Aorta (tissue), 5 donors: ENCODE measurements at regions not wholly inside any gene's neighbourhood (a gene's known extent, or its start where the extent isn't known, plus 50 kb on each side); places are given as distances from the start of the nearest gene placed in this dataset.

Experiments used
- ATAC-seq: fragments of 200-7000 bp; cut with Tn5 transposase; one replicate; pipeline ENCODE4 v1.9.1; 2022; ENCODE audit warnings: moderate library complexity; ENCODE audit not compliant: low FRiP score
- DNase-seq, 2 donors: peaks; one replicate each; pipeline ENCODE4 v3.0.0-alpha.2; 2020
- H3K27ac ChIP-seq, 2 donors: one replicate each; pipeline ENCODE4 v1.5.1; 2013; ENCODE audit warnings: low read length in 2 of 2, mild to moderate bottlenecking in 2 of 2, moderate library complexity in 2 of 2, control low read depth in 1 of 2, inconsistent platforms in 1 of 2, low read depth in 1 of 2
- H3K27me3 ChIP-seq, 2 donors: one replicate each; pipeline ENCODE4 v1.6.1; 2013; ENCODE audit warnings: control low read depth in 1 of 2, low read length in 1 of 2, mild to moderate bottlenecking in 1 of 2, moderate library complexity in 1 of 2; ENCODE audit not compliant: insufficient read depth in 2 of 2, control insufficient read depth in 1 of 2
- H3K36me3 ChIP-seq, 2 donors: one replicate each; pipeline ENCODE4 v1.6.1; 2013; ENCODE audit warnings: control low read depth in 1 of 2, low read length in 1 of 2, mild to moderate bottlenecking in 1 of 2; ENCODE audit not compliant: insufficient read depth in 2 of 2, control insufficient read depth in 1 of 2
- H3K4me1 ChIP-seq, 2 donors: one replicate each; pipeline ENCODE4 v1.6.1; 2013; ENCODE audit warnings: low read length in 2 of 2, control low read depth in 1 of 2, mild to moderate bottlenecking in 1 of 2, moderate library complexity in 1 of 2; ENCODE audit not compliant: insufficient read depth in 2 of 2, control insufficient read depth in 1 of 2
- H3K4me3 ChIP-seq, 2 donors: one replicate each; pipeline ENCODE4 v1.5.1; 2013; ENCODE audit warnings: low read length in 2 of 2, control low read depth in 1 of 2, mild to moderate bottlenecking in 1 of 2
- H3K9me3 ChIP-seq: one replicate; pipeline ENCODE4 v1.6.1; 2013; ENCODE audit warnings: mild to moderate bottlenecking, low read length; ENCODE audit not compliant: control insufficient read depth
- whole genome bisulfite sequencing, 2 donors: extraction: QIAGEN DNeasy Blood & Tissue Kit; methylation state at CpG; one replicate each; pipeline ENCODE4 v1.1.7; 2013; 5-methylcytosine and 5-hydroxymethylcytosine counted together
- intact Hi-C, 2 donors: fragments of 100-400 bp; cut with DNase I; formaldehyde crosslinking; loops; one replicate each; pipeline versions ENCODE4 v1.14.2 to v1.15.0; 2022
- donor health status: healthy with polysubstance abuse.
- donor health status: Bipolar disorder and iron deficiency.
- donor health status: DM: no; HTN: no; CAD: no.
- donor health status: DM: no; HTN: no; CAD: no.
- donor health status: DM: yes; HTN: yes; CAD: no.

DNA sequence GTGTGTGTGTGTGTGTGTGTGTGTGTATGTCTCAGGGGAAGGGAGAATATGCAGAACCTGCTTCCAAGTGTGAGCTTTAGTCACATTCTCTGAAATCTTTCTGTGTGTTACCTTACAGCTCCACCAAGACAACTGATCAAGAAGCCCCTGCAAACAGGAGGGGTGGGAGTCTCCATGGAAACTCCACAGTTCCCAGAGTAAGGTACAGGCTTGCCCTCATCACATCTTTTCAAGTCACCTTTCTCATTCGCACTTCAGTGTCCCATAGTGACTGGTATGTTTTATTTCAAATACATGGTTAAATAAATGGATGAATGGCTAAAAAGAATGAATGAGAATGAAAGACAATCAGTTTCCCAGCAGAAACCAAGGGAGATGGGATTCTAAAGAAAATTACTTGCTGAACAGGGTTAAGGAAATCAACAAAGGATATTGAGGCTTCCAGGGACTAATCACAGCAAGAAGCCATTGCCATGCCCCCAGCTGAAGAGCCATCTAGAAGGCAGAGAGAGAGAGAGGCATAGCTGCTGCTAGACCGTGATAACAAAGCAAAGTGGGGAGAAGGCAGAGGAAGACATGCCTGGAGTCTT lies 987.2 kb upstream of the CELF4 start:
- no peaks in the 10 kb centered on the region for H3K4me1 ChIP-seq
- ATAC-seq (no peak), DNase-seq (no peak)
- no peak overlapping the region for H3K4me3 ChIP-seq
- WGBS, 2 donors: 85 to 89% methylated on average over 2 of the region's 2 CpGs
- H3K9me3 ChIP-seq: no peaks in the 10 kb centered on the region
- no peaks in the 10 kb centered on the region for H3K36me3 ChIP-seq
- no peaks in the 10 kb centered on the region for H3K27me3 ChIP-seq
- H3K27ac ChIP-seq: no peak overlapping the region
- intact Hi-C loops: no loop called here

DNA sequence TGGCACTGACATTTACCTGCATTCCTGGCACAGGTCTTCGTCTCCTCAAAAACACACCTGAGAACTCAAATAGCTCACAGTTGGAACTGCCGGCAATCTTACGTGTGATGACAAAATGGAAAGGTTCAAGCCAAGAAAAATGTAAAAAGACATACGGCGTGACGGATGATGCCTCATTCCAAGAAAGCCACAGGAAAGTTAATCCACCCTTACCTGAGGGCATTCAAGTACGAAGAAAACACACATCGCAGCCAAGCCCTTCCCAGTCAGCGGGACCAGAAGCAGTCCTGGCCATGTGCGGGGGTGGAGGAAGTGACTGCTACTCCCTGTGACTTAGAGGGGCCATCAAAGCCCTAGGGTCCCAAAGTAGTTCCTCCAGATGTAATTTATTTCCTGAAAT lies 986.3 kb upstream of the CELF4 start:
- Histone ChIP-seq H3K27ac (no peak overlapping the region), H3K36me3 (no peaks in the 10 kb centered on the region), H3K9me3 (no peaks in the 10 kb centered on the region), H3K4me3 (no peak overlapping the region), H3K27me3 (no peaks in the 10 kb centered on the region), H3K4me1 (no peaks in the 10 kb centered on the region)
- DNase-seq: no peak
- intact Hi-C loops: no loop called here
- ATAC-seq: no peak
- WGBS, 2 donors: 61 to 70% methylated on average over 10 of the region's 10 CpGs

GRCh38 chr18:38545071-38545470 lies 979.5 kb upstream of the CELF4 start:
- Histone ChIP-seq H3K4me1 (no peaks in the 10 kb centered on the region), H3K4me3 (no peak overlapping the region), H3K9me3 (no peaks in the 10 kb centered on the region), H3K36me3 (no peaks in the 10 kb centered on the region), H3K27ac (no peak overlapping the region), H3K27me3 (no peaks in the 10 kb centered on the region)
- intact Hi-C loops: no loop called here
- ATAC-seq: no peak
- no peak for DNase-seq
- WGBS, 2 donors: 57 to 65% methylated on average over 1 of the region's 1 CpG

- intact Hi-C loops: no loop called here
- Histone ChIP-seq H3K4me1 (no peaks in the 10 kb centered on the region), H3K36me3 (no peaks in the 10 kb centered on the region), H3K4me3 (no peak overlapping the region), H3K27me3 (no peaks in the 10 kb centered on the region), H3K9me3 (no peaks in the 10 kb centered on the region), H3K27ac (no peak overlapping the region)
- DNase-seq (no peak), ATAC-seq (no peak)
Measured at GRCh38 chr18:38539856-38540255, 974.3 kb upstream of the CELF4 start.

DNA sequence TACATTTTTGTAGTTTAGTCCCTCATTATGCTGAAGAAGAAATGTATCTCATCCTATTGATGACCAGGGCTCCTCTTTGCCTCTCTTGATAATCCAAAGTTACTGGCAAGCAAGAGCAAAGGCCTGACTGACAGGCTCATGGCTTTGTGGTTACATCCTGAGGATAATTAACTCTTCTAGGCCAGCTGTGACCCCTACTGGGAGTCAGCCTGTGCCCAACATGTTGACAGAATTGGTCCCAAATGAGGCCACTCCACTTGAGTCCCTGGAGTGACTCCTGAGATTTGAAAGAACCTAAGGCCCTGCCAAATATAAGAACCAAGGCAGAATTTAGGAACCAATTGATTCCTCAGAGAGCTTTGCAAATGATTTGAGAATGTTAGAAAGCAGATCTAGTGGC lies 973.8 kb upstream of the CELF4 start:
- Histone ChIP-seq H3K36me3 (no peaks in the 10 kb centered on the region), H3K9me3 (no peaks in the 10 kb centered on the region), H3K4me1 (no peaks in the 10 kb centered on the region), H3K27me3 (no peaks in the 10 kb centered on the region), H3K27ac (no peak overlapping the region), H3K4me3 (no peak overlapping the region)
- DNase-seq: no peak
- ATAC-seq: no peak
- intact Hi-C loops: no loop called here

- H3K4me3 ChIP-seq: no peak overlapping the region
- no peaks in the 10 kb centered on the region for H3K27me3 ChIP-seq
- DNase-seq (no peak), ATAC-seq (no peak)
- intact Hi-C loops: no loop called here
- no peak overlapping the region for H3K27ac ChIP-seq
- H3K9me3 ChIP-seq: no peaks in the 10 kb centered on the region
- H3K4me1 ChIP-seq: no peaks in the 10 kb centered on the region
- H3K36me3 ChIP-seq: no peaks in the 10 kb centered on the region
Measured at GRCh38 chr18:38534073-38534472, 968.5 kb upstream of the CELF4 start.

DNA sequence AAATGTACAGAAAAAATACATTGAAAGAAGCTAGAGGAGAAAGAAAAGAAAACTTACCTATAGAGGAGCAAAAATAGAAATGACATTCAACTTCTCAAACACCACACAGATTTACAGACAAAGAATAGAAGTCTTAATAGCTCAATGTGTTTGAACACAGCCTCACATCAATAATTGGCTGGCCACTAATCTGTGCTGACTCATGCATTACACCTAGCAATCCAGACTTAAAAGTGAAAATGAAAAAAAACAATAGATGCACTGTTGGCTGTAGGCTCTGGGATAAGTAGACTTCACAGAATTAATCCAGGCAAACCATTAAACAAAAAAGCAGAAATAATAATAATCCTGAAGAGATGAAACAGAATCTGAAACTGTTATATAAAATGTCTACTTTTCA lies 961.3 kb upstream of the CELF4 start:
- Histone ChIP-seq H3K4me3 (no peak overlapping the region), H3K4me1 (no peaks in the 10 kb centered on the region), H3K36me3 (no peaks in the 10 kb centered on the region), H3K9me3 (no peaks in the 10 kb centered on the region), H3K27ac (no peak overlapping the region), H3K27me3 (no peaks in the 10 kb centered on the region)
- intact Hi-C loops: no loop called here
- no peak for DNase-seq
- ATAC-seq: no peak

DNA sequence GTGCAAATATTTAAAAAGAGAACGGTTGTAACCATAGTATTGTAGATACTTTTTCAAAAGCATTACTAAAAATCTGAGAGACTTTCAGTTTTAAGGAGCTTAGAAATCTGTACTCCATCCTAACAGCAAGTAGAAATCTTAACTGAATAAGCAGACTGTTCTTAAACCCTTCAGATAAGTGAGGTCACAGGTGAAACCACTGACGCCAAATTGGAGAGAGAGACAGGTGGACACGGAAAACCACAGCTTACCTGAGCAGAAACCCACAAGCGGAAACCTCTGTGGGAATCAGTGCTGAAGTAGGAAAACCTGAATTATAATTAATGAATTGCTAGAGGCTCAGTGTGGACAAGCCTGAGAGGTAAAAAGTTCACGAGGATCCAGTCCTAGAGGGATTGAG lies 959.4 kb upstream of the CELF4 start:
- Histone ChIP-seq H3K9me3 (no peaks in the 10 kb centered on the region), H3K4me3 (no peak overlapping the region), H3K27me3 (no peaks in the 10 kb centered on the region), H3K27ac (no peak overlapping the region), H3K36me3 (no peaks in the 10 kb centered on the region), H3K4me1 (no peaks in the 10 kb centered on the region)
- 49 to 56% methylated on average over 5 of the region's 5 CpGs for WGBS, 2 donors
- no peak for DNase-seq
- intact Hi-C loops: no loop called here
- no peak for ATAC-seq

GRCh38 chr18:38520786-38521185 lies 955.2 kb upstream of the CELF4 start:
- intact Hi-C loops: no loop called here
- no peaks in the 10 kb centered on the region for H3K4me1 ChIP-seq
- no peaks in the 10 kb centered on the region for H3K27me3 ChIP-seq
- no peaks in the 10 kb centered on the region for H3K36me3 ChIP-seq
- 9 to 13% methylated on average over 5 of the region's 5 CpGs for WGBS, 2 donors
- no peak for DNase-seq
- H3K4me3 ChIP-seq: no peak overlapping the region
- no peak overlapping the region for H3K27ac ChIP-seq
- H3K9me3 ChIP-seq: no peaks in the 10 kb centered on the region
- ATAC-seq: no peak
